AG04449 (cell line): ENCODE measurements at regions not wholly inside any gene's neighbourhood (a gene's known extent, or its start where the extent isn't known, plus 50 kb on each side); places are given as distances from the start of the nearest gene placed in this dataset.

Source experiments
- CTCF ChIA-PET: fragments of 350-600 bp; formaldehyde crosslinking; extraction: SDS; loops from one replicate; lab custom pipeline; 2021; ENCODE audit warnings: antibody characterized with exemption; lab: Yijun Ruan, JAX
- POLR2A ChIA-PET: fragments of 400-600, 350-600 bp; formaldehyde crosslinking; extraction: SDS; loops from one replicate; lab custom pipeline; 2020; ENCODE audit warnings: antibody characterized with exemption, inconsistent platforms; lab: Yijun Ruan, JAX
- DNase-seq: peaks from one replicate; pipeline ENCODE4 v3.0.0-alpha.2; 2010; ENCODE audit warnings: low read depth, low spot score
- H3K4me3 ChIP-seq: 2 replicates; pipeline ENCODE4 v1.5.1; 2011; ENCODE audit warnings: low read depth, mild to moderate bottlenecking, control low read depth, low read length
- CTCF ChIP-seq: IDR thresholded peaks from one replicate; pipeline ENCODE4 v1.5.1; 2011; ENCODE audit warnings: mild to moderate bottlenecking, moderate library complexity, low read length, control low read depth, inconsistent platforms; ENCODE audit not compliant: insufficient read depth; ENCODE audit errors: missing control alignments

DNA sequence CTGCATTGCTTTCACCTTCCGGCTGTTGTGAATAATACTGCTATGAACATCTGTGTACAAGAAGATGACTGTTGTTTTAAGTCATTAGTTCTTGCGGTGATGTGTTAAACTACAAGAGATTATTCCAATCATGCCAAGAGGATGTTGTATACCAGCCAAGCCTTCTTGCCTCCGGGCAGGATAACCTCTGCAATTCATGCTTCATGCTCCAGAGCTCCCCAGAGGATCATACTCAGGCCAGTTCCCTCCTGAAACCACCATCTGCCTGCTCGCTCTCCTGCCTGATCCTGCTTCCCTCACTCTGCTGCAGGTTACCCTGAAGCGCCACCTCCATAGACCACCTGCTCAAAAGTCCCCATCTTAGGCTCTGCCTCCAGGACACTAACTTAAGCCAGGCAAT is 187.1 kb upstream of the PROK2 start:
- POLR2A ChIA-PET: no interaction called here
- DNase-seq: no peak
- TF ChIP-seq CTCF: no peak
- CTCF ChIA-PET: interaction anchor here (1.1 kb wide), 1 partner anchor 293 kb away, joined by 3 read pairs; no protein-coding TSS in a partner anchor
- no peak overlapping the region for H3K4me3 ChIP-seq

DNA sequence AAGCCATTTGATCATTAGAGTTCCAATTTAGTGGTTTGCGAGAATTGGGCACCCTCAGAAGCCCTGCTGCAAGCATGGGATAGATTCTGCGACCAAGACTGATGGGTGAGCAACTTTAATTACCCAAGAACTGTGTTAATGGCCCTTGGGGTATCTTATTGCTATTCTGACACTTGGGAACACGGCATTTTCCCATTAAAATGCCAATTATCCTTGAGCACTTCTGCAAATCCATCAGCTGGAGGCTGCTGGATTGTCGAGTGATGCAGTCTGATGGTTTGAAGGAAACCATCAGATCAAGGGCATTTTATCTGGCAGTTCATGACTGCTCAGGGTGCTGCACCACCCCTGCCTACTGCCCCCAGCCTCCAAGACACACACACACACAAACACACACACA is 183.6 kb upstream of the PROK2 start:
- H3K4me3 ChIP-seq: no peak overlapping the region
- ChIA-PET POLR2A (no interaction called here), CTCF (no interaction called here)
- DNase-seq: no peak
- no peak for TF ChIP-seq CTCF

DNA sequence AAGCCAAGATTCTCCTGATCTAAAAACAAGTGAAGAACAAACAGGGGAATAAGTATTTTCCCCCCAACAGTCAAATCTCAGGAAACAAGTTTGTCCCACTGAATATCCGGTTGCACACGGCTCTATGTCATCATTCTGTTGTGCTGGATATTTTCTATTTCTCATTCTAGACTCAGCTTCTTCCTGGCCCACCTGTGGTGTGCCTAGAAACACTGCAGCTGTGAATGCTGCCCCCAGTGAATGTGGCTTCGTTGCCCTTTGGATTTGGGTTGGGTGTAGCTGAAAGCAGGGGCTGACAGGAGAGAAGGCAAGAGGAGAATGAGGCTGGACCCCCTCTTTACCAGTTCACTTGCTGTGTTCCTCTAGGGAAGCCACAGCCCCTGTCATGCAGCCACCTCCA is 181.2 kb upstream of the PROK2 start:
- ChIA-PET POLR2A (no interaction called here), CTCF (interaction anchor here (1.2 kb wide), 1 partner anchor 10 kb away, joined by 3 read pairs; no protein-coding TSS in a partner anchor)
- no peak for DNase-seq
- H3K4me3 ChIP-seq: no peak overlapping the region
- no peak for TF ChIP-seq CTCF

DNA sequence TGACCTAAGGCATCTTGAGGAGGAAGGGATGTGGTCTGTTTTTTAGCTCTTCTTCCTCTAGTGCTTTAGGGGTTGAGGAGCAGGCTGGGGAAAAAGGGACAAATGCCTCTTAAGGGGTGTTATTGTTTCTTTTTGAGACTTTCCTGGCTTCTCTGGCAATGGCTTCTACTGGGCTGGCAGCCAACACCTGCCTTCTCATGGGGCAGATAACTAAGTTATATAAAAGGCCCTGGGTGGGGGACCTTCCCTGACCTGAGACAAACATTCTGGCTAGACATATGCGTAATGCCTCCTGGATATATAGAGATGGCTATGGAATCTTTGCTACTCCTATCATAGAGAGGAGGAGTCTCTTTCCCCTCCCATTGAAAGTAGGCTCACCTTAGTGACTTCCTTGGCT is 179.2 kb upstream of the PROK2 start:
- H3K4me3 ChIP-seq: no peak overlapping the region
- ChIA-PET POLR2A (no interaction called here), CTCF (interaction anchor here (1.1 to 1.9 kb wide), 2 partner anchors 9 to 10 kb away, joined by 5 read pairs; no protein-coding TSS in a partner anchor)
- DNase-seq: no peak
- TF ChIP-seq CTCF: no peak

- POLR2A ChIA-PET: no interaction called here
- DNase-seq: no peak
- no peak overlapping the region for H3K4me3 ChIP-seq
- no peak for TF ChIP-seq CTCF
- CTCF ChIA-PET: interaction anchor here (1.7 to 2.4 kb wide), 2 partner anchors 88 to 302 kb away, joined by 4 to 7 read pairs; no protein-coding TSS in a partner anchor
These were observed 177.8 kb upstream of the PROK2 start for GRCh38 chr3:71962561-71963240.

DNA sequence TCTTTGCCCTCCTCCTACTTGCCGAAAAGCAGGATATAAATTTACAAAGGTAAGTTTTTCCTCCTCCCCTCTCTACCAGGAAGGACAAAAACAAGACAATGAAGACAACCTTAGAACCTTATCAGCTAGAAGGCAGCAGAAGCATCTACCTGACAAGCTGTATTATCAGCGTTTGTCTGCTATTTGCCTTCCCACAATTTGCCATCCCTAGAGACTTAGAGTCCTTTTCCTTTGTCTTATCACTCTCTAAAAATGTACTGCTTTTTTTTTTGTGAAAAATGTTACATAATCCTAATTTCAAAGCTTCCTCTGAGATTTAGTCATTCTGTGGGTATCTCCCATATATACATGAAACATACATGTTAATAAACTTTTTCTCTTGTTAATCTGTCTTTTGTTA is 176.9 kb upstream of the PROK2 start:
- POLR2A ChIA-PET: no interaction called here
- TF ChIP-seq CTCF: no peak
- CTCF ChIA-PET: interaction anchor here (2.4 kb wide), 1 partner anchor 303 kb away, joined by 7 read pairs; no protein-coding TSS in a partner anchor
- H3K4me3 ChIP-seq: no peak overlapping the region
- DNase-seq: no peak
